HG03460 (cell line): ENCODE measurements at regions not wholly inside any gene's neighbourhood (a gene's known extent, or its start where the extent isn't known, plus 50 kb on each side); places are given as distances from the start of the nearest gene placed in this dataset.

Experiments used
- ATAC-seq: cut with Tn5 transposase; IDR thresholded peaks from one replicate; pipeline ENCODE4 v1.9.1; 2021; ENCODE audit not compliant: unreplicated experiment

DNA sequence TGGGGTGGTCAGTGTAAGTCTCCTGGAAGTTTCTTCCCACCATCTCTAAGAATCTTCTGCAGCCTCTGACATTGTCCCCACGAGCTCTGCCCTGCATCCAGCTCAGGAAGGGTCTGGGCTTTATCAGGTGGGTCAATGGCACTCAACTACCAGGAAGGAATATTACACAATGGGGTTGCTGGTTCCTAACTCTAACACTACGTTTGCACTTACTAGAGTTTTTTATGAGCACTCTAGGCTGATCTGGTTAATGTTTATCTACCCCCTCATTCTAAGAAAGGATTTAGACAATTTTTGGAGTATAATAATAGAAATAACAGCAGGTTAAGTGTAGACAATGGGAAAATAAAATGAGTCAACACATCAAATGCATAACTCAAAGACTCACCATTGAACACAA, 411.1 kb upstream of the RGMA start:
- ATAC-seq, result no peak

DNA sequence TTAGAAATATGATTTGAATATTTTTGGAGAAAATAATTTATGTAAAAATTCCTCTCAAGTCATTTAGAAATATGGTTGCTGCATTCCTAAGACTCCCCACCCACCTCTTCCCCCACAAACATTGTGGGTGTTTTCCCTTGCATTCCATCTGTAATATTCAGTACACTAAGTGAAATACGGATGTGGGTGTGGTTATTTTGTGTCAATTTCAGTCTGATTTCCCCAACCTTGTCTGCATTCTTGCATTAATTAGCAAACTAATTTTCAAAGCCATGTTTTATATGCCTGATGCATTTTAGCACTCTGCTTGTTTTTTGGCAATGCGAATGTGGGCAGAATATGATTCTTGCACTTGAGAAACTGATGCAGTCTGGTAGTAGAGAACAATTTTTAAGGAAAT, 408.3 kb upstream of the RGMA start:
- no peak for ATAC-seq

DNA sequence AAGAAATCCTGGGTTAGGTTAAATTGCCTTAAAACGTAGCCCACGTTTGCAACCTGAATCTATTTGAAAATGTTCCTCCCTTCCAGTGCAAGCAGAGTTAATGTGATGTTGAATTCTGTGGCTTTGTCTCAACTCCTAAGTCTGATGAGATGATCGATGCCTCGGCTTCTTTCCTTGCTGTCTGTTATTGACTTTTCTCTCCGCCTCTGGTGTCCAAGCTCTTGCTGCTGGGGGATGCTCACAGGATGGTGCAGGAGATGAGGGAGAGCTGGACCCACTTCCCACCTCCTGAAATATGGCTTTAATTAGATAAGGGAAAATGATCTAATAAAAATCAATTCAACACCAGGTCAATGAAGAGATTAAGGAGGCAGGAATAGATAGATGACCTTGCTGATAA, 407.9 kb upstream of the RGMA start:
- ATAC-seq, result no peak

DNA sequence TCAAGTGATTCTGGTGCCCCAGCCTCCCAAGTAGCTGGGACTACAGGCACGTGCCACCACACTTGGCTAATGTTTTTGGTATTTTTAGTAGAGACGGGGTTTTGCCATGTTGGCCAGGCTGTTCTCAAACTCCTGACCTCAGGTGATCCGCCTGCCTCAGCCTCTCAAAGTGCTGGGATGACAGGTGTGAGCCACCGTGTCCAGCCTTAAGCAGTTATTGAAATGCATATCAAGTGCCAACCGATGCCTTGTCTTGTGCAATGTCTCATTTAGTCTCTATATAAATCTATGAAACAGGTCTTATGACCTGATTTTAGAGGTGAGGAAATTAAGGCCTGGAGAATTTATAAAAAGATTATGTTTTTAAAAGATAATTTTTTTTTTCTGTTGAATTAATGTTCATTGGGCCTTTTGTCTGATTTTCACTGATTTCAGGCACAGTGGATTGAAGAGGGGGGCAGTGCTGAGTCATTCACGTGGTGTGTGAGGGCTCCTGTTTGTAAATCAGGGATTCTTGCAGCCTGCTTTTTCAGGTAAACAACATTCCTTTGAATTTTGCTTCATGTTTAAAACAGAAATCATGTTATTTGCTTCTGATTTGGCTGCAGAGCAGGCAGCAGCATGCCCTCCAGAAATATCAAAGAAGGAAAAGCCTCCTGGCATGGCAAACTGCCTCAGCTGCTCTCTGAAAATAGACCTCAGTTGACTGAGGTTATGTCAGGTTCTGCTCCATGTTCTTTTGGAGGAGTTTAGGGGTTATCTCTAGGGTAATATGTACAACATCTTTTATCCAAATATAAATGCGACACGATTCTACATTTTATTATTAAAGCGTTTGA, 407.0 kb upstream of the RGMA start:
- ATAC-seq, result no peak

DNA sequence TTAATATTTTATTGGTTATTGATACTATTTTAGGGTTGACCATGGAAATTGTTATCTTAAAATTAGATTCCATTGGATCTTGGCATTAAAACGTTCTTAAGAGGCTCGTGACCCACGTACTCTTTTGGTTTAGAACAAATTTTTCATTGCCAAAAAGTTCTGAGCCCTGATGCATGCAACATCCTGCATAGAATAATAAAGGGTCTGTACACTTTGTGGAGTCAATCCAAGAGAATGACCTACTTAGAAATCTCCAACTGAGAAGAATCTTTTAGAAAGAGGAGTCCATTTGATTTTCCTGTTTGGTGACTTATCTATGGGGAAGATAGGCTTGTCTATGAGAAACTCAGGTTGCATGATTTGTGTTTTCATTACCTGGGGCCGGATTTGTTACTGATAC, 404.2 kb upstream of the RGMA start:
- no peak for ATAC-seq

DNA sequence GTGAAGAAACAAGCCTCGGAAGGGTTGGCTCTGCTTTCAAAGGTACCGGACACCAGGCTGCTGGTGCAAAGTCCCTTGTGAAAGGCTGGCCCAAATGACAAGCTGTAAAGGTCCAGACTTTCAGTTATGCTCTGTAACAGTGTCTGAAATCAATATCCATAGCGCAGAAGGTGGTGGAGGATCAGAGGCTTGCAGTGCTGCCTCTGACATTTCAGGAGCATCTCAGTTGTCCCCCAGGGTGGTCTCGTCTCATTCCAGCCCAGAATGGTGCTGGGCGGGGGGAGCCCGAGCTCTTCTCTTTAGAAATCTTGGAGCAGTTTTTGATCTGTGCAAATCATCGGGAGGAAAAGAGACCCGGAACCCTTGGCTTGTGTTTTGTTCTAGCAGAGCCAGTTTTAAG, 402.3 kb upstream of the RGMA start:
- ATAC-seq, result no peak

DNA sequence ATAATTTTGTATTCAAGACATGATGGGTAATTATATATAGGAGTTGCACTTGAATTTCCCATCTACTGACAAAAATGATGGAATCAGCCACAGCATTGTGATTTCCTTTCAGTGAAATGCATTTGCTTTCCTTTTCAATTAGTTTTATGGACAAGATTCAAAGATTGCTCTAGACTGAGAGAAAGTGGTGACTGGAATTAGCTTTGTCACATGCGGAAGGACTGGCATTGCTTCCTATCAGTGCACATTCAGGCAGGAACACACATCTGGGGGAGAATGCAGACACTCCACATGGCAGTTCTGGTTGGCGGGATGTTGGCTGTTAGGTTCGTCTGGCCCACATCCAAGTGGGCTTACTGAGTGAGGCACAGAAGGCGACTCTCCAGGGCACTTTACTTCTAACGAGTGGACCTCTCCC, 399.3 kb upstream of the RGMA start:
- no peak for ATAC-seq

DNA sequence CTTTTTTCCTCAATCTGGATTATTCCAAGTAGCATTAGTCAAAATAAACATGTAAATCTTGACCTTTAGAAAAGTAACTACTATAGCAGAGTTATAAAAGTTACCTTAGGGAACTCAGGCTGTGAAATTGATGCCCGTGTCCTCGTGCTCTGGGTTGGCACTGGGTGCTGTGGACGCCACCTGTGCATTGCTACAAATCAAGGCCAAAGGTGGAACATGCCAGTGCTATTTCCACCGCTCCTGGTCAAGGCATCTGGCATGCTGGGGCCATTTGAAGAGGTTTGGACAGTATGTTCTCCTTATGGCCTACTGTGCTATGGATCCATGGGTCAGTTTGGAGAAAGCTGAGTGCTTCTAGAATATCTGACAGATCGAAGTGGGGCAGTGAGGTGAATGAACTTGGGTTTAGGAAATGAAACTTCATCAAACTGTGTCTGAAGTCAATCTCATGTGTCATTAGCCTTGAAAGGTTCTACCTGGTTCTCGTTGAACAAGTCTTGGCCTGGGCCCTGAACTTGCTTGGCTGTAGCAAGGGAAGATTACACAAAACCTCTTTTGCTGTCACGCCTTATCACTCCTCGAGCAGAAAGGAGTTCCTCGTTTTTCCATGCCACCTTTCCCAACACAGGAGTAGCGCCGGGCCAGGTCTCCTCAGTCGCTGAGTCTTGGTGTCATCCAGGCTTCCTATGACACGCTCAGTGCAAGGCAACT, 397.6 kb upstream of the RGMA start:
- no peak for ATAC-seq

DNA sequence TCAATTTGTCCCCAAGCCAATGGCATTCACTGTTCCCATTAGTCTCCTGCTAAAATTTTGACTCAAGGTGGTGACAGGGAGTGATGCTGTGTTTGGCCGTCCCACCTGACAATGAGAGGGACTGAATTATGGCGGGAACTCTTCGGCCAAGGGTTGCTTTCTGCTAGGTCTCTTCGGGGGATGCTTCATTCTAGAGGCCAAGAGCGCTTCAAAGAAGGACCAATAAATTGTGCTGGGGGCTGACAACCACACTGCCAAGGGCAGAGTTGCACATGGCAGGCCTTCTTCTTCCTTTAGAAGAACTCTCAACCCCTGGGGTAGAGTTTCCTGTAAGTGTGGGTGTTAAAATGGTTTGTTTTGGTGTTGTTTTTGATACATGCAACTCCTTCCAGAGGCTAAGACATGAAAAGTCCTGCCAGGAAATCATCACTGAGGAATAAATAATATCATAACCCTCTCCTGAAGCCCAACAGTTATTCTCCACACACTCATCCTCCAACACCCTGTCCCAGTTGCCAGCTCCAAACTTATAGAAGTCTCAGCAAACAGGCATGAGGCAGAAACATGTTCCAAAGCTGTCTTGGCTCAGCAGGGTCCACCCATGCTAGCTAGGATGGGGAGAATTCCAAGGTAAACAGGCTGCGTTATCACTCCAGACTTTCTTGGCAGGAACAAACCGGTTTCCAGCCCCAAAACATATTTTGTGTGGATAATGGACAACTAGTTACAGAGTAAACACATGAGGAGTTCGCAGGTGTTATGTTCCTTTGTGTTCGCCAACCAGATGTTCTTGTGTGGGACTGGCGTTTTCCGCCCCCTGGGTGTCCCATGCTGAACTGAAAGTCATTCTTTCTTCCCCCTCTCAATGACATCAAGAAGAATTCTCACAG, 396.7 kb upstream of the RGMA start:
- ATAC-seq, result no peak

DNA sequence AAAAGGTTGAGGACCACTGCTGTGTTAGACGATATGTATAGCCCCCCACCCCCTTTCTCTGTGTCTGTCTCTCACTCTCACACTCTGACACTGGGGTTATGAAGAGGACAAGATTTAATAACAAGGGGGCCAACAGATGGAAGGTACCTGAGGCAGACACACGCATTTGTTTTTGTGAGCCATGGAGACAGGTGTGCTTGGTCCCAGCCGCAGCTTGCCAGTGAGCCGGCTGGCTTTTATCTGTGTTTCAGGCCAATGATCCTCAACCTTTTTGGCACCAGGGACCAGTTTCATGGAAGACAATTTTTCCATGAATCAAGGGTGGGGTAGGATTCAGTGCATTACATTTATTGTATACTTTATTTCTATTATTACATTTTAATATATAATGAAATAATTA, 394.9 kb upstream of the RGMA start:
- ATAC-seq, result no peak

DNA sequence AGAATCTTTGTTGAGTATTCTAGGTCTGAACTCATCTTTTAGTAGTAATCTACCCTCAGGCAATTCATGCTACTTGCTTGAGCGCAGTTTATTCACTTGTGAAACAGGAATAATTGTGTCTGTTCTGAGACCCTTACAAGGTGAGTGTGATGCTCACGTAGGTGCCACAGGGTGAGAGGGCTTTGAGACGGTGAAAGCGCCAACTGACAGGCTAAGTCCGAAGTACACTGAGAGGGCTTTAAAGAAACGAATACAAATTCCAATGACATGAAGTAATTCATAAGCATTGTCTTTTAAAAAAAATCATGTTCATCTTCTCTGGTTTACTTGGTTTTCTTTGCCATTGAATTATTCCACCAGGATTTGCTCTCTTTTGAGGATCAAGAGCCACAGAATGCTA, 393.7 kb upstream of the RGMA start:
- ATAC-seq, result no peak

DNA sequence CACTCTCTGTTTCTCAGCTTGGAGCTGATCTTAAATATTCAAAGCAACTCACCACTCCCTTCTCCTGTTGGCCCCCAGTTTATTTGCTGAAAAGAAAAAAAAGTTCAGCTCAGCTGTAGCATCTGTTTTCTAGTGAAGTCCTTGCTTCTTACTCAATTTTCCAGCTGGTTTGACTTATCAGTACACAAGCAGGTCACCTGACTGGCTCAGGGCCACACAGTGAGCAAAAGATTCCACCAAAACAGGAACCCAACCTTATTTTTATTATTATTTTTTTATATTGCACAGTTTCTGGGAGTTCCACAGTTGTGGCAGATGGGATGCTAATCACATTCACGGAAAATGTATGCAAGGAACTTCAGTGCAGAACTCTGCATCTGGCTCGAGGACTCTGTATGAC, 390.7 kb upstream of the RGMA start:
- no peak for ATAC-seq

DNA sequence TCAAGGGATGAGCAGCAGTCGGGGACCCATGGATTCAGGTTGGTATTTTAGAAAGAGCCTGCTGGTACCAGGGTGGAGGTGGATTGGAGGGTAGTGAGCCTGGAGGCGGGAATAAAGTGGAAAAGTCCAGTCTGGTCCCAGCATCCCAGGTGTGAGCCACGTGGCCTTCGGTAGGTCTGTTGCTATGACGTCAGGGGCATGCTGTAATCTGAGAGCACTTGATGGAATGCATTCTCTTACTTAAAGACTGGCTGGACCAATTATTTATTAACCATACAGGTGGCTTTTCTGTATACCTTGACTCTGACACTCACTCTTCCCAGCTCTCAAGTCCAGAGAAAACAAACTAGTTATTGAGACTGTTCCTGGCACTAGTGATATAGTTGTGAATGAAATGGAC, 389.9 kb upstream of the RGMA start:
- ATAC-seq, result no peak

DNA sequence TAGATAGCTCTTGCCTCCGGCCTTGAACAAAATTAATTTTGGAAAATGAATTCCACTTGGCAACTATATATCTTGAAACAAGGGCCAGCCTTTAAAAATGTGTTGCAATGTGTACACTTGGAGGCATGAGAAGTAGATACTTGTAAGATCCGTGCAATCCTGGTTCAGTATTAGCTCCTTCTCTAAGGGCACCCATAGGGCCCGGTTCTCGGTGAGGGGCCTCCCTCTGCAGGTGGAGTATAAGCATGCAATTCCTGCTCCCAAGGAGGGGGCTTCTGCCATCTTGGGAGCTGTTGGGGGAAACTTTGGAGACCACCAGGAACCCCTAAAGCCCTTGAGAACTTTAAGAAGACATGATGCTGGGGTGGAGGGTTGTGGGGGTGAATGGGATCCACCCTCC, 388.7 kb upstream of the RGMA start:
- no peak for ATAC-seq

DNA sequence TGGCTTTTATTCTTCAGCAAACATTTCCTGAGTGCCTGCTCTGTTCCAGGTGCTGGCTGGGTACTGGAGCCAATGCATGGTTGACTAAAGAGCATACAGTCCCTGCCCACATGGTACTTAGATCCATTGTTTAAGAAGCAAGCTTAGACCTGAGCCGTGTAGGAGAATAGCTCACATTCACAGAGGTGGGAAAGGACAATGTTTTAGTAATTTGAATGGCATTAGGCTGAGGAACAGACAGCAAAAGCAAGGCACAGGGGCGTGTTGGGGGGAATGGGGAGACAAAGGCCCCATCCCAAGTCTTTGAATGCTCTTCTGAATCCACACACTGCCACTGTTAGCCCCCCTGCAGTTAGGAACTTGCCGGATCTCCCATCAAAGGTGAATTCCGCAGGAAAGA, 388.2 kb upstream of the RGMA start:
- ATAC-seq, result no peak

DNA sequence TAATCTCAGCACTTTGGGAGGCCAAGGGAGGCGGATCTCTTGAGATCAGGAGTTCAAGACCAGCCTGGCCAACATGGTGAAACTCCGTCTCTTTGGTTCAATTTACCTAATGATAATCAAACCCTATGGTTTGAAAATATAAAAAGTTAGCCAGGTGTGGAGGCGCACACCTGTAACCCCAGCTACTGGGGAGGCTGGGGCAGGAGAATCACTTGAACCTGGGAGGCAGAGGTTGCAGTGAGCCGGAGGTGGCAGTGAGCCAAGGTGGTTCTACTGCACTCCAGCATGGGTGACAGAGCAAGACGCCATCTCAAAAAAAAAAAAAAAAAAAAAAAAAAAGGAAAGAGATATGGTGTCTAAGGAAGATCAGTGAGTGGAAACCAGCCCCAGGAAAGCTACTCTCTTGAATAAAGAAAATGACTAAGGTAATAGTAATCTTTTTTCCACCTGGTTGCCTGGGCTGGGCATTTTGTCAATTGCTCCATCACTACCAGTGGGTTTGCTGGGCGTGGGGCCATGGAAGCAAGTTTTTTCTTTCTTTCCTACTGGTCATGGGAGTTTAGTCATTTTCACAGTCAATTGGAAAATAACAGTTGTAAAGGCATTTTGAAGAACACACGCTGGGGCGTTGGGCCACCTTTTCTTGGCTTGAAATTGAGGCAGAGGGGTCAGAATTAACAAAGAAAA, 387.6 kb upstream of the RGMA start:
- ATAC-seq, result no peak

DNA sequence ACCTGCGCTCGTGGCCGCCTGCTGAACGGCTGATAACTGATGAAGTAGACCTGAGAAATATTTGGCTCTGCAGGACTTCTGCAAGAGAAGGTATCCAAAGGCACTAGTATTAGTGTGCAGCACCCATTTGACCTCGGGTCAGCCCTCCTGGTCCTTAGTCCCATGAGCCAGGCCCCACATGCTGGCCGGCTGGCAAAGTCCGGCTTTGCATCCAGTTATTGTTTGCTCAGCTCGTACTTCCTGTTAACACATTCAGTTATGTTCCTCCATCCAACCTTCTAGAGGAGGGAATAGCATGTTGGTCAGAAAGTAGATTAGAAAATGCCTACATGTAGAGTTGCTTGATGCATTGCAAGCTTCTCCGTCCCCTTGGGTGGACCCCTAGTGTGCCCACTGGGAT, 385.7 kb upstream of the RGMA start:
- ATAC-seq, result no peak

DNA sequence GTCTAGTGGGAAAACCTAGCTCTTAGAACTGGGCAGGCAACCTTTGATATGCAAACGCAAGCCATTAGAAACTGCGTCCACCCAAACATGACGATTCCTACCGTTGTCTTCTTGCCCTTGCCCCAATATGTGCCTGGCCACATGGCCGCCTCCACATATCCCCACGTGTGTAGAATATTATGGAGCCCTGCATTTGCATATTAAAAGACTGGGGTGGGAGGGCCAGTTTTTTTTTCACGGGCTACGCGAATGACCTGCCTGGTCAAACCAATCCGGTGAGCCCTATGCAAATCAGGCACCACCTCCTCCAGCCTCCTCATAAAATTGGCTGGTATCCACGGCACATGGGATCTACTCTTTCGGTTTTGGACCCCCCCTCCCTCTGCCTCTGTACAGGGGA, 381.0 kb upstream of the RGMA start:
- ATAC-seq, result no peak

DNA sequence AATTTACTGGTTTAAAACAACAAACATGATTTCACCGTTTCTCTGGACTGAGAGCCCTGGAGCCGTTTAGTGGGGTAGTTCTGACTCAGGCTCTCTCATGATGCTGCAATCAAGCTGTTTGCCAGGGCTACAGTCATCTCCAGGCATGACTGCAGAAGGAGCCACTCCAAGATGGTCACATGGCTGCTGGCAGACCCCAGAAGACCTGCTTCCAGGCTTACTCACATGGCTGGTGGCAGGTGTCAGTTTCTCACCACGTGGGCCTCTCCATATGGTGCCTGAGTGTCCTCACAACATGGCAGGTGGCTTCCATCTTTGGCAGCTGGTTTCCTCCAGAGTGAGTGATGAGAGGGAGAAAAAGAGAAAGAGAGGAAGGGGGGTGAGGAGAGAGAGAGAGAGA, 378.3 kb upstream of the RGMA start:
- ATAC-seq, result no peak

DNA sequence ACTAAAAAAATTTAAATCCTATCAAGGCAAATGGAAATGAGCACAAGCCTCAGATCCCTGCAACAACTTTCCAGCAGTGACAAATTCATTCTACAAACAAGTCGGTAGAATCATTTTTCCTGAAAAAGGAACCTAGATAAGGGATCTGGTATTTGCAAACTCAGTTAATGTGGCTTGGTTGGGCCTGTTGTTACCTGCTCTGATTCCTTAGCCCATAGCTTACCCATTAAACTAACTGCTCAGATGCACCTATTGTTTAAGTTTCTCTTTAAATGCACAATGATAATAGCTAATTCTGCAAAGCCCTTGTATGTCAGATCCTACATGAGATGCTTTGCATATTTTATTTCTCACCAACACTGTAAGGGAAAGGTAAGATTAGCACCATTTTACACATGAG, 377.4 kb upstream of the RGMA start:
- ATAC-seq, result no peak

DNA sequence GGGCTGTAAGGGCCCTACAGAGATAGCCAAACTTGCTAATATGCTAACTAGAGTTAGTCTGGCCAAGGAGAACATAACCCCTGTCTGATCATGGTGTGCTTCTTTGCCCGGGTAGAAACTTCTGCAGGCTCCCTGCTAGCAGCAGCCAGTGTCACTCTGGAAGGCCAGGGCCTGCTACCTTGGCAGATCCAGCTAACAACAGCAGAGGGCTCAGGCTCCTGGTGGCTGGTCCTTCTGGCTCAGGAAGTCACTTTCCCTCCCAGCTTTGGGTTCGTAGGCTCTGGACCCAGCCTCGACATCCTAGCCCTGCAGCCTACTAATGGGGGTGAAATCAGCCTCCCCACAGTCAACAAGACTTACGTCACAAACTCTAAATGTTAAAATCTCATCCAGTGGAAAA, 373.7 kb upstream of the RGMA start:
- no peak for ATAC-seq
